IMR-90 (cell line): ENCODE measurements at regions not wholly inside any gene's neighbourhood (a gene's known extent, or its start where the extent isn't known, plus 50 kb on each side); places are given as distances from the start of the nearest gene placed in this dataset.

Experiments used
- ATAC-seq: fragments of 200-7000 bp; cut with Tn5 transposase; 2 replicates; pipeline ENCODE4 v1.9.1; 2020; ENCODE audit warnings: low read depth, mild to moderate bottlenecking, moderate library complexity
- BruUV-seq: library from RNA; stranded (reverse); fragments of 400-500 nt; replicated peaks from 2 replicates; lab custom pipeline; 2021; lab: Mats Ljungman, UMichigan
- CTCF ChIA-PET: fragments of 300-600 bp; formaldehyde crosslinking; extraction: SDS; loops from one replicate; lab custom pipeline; 2021; ENCODE audit warnings: antibody characterized with exemption; lab: Yijun Ruan, JAX
- POLR2A ChIA-PET: fragments of 300-600 bp; sonication (Branson Sonifier 250); formaldehyde crosslinking; loops from one replicate; lab custom pipeline; 2022; ENCODE audit warnings: antibody characterized with exemption; ENCODE audit not compliant: unreplicated experiment; lab: Charles Lee
- DNase-seq: peaks from one replicate; pipeline ENCODE4 v3.0.0; 2013
- H2AFZ ChIP-seq: replicated peaks from 2 replicates; pipeline ENCODE3; 2013; ENCODE audit warnings: low read length, mild to moderate bottlenecking; ENCODE audit not compliant: poor library complexity
- H2AK5ac ChIP-seq: 2 replicates; pipeline ENCODE4 v1.6.1; 2013; ENCODE audit warnings: low read depth, low read length, inconsistent platforms
- H2AK9ac ChIP-seq: replicated peaks from 2 replicates; pipeline ENCODE3; 2013; ENCODE audit warnings: mild to moderate bottlenecking, low read depth, low read length, moderate library complexity; ENCODE audit not compliant: poor library complexity
- H2BK120ac ChIP-seq: 2 replicates; pipeline ENCODE4 v1.6.1; 2013; ENCODE audit warnings: low read depth, low read length, inconsistent platforms
- H2BK15ac ChIP-seq: 3 replicates; pipeline ENCODE4 v1.6.1; 2013; ENCODE audit warnings: low read depth, low read length, inconsistent platforms
- H2BK20ac ChIP-seq: 2 replicates; pipeline ENCODE4 v1.6.1; 2013; ENCODE audit warnings: low read depth, mild to moderate bottlenecking, inconsistent platforms, low read length, moderate library complexity
- H2BK5ac ChIP-seq: 2 replicates; pipeline ENCODE4 v1.6.1; 2013; ENCODE audit warnings: mild to moderate bottlenecking, low read depth, low read length, inconsistent platforms; ENCODE audit not compliant: poor library complexity, severe bottlenecking
- H3K14ac ChIP-seq: replicated peaks from 2 replicates; pipeline ENCODE4 v1.6.1; 2013; ENCODE audit warnings: low read depth, low read length, inconsistent platforms
- H3K18ac ChIP-seq: 2 replicates; pipeline ENCODE4 v1.6.1; 2013; ENCODE audit warnings: low read depth, low read length, control low read depth
- H3K23ac ChIP-seq: 2 replicates; pipeline ENCODE4 v1.6.1; 2013; ENCODE audit warnings: low read depth, low read length, inconsistent platforms
- H3K27ac ChIP-seq: 2 replicates; pipeline ENCODE4 v1.5.1; 2013; ENCODE audit warnings: mild to moderate bottlenecking, control low read depth, low read length; ENCODE audit not compliant: insufficient read depth
- H3K27me3 ChIP-seq: 2 replicates; pipeline ENCODE4 v1.6.1; 2013; ENCODE audit warnings: low read length; ENCODE audit not compliant: control insufficient read depth, insufficient read depth
- H3K36me3 ChIP-seq: 2 replicates; pipeline ENCODE4 v1.6.1; 2013; ENCODE audit warnings: low read length, mixed read lengths; ENCODE audit not compliant: control insufficient read depth, insufficient read depth
- H3K4ac ChIP-seq: 2 replicates; pipeline ENCODE4 v1.6.1; 2013; ENCODE audit warnings: low read depth, low read length, inconsistent platforms
- H3K4me1 ChIP-seq: 2 replicates; pipeline ENCODE4 v1.6.1; 2013; ENCODE audit warnings: low read length, mixed read lengths; ENCODE audit not compliant: control insufficient read depth, insufficient read depth
- H3K4me2 ChIP-seq: 2 replicates; pipeline ENCODE4 v1.6.1; 2013; ENCODE audit warnings: low read depth, mild to moderate bottlenecking, control low read depth, low read length, moderate library complexity
- H3K4me3 ChIP-seq: 2 replicates; pipeline ENCODE4 v1.5.1; 2013; ENCODE audit warnings: low read depth, mild to moderate bottlenecking, control low read depth, low read length, moderate library complexity; ENCODE audit not compliant: insufficient read depth
- H3K56ac ChIP-seq: 2 replicates; pipeline ENCODE4 v1.6.1; 2013; ENCODE audit warnings: low read length, inconsistent platforms; ENCODE audit not compliant: insufficient read depth; ENCODE audit errors: extremely low read depth
- H3K79me1 ChIP-seq, 2 experiments: 2 replicates each; pipeline ENCODE4 v1.6.1; 2013; ENCODE audit warnings: low read length in 2 of 2, inconsistent platforms in 1 of 2, low read depth in 1 of 2
- H3K9ac ChIP-seq: 2 replicates; pipeline ENCODE4 v1.6.1; 2013; ENCODE audit warnings: low read depth, low read length, control low read depth
- H3K9me1 ChIP-seq: 2 replicates; pipeline ENCODE4 v1.6.1; 2013; ENCODE audit warnings: low read length, inconsistent platforms; ENCODE audit not compliant: insufficient read depth
- H3K9me3 ChIP-seq: 2 replicates; pipeline ENCODE4 v1.6.1; 2013; ENCODE audit warnings: low read length; ENCODE audit not compliant: control insufficient read depth, insufficient read depth
- H4K20me1 ChIP-seq: 2 replicates; pipeline ENCODE4 v1.6.1; 2013; ENCODE audit warnings: low read length, inconsistent platforms; ENCODE audit not compliant: insufficient read depth
- H4K5ac ChIP-seq: 2 replicates; pipeline ENCODE4 v1.6.1; 2013; ENCODE audit warnings: mild to moderate bottlenecking, low read depth, low read length, control low read depth
- H4K8ac ChIP-seq, 2 experiments: 2 replicates each; pipeline ENCODE4 v1.6.1; 2013; ENCODE audit warnings: low read depth in 2 of 2, low read length in 2 of 2, control low read depth in 1 of 2, inconsistent platforms in 1 of 2
- H4K91ac ChIP-seq: 2 replicates; pipeline ENCODE4 v1.6.1; 2013; ENCODE audit warnings: low read depth, low read length, inconsistent platforms; ENCODE audit not compliant: insufficient read depth
- BHLHE40 ChIP-seq: fragments of 150-350 bp; IDR thresholded peaks from 2 replicates; pipeline ENCODE4 v1.6.1; 2016; ENCODE audit warnings: mild to moderate bottlenecking, low read depth, low read length
- CEBPB ChIP-seq: IDR thresholded peaks from 2 replicates; pipeline ENCODE4 v1.6.1; 2012; ENCODE audit warnings: low read depth, low read length, improper control_type of control experiment
- CHD1 ChIP-seq: IDR thresholded peaks from 2 replicates; pipeline ENCODE4 v1.6.1; 2012; ENCODE audit warnings: low read depth, low read length, improper control_type of control experiment
- FOS ChIP-seq: fragments of 150-350 bp; IDR thresholded peaks from 2 replicates; pipeline ENCODE4 v1.6.1; 2016; ENCODE audit warnings: low read depth, low read length
- MAFK ChIP-seq: IDR thresholded peaks from 2 replicates; pipeline ENCODE4 v1.6.1; 2012; ENCODE audit warnings: low read depth, low read length, improper control_type of control experiment
- MAZ ChIP-seq: IDR thresholded peaks from 2 replicates; pipeline ENCODE4 v1.6.1; 2012; ENCODE audit warnings: low read depth, mild to moderate bottlenecking, low read length, improper control_type of control experiment, moderate library complexity, borderline replicate concordance
- MXI1 ChIP-seq: IDR thresholded peaks from 2 replicates; pipeline ENCODE4 v1.6.1; 2012; ENCODE audit warnings: low read depth, mild to moderate bottlenecking, low read length, moderate library complexity, borderline replicate concordance
- NFE2L2 ChIP-seq: fragments of 150-350 bp; IDR thresholded peaks from 2 replicates; pipeline ENCODE4 v1.6.1; 2016; ENCODE audit warnings: low read depth, mild to moderate bottlenecking, low read length
- POLR2A ChIP-seq: IDR thresholded peaks from 2 replicates; pipeline ENCODE4 v1.6.1; 2012; ENCODE audit warnings: mild to moderate bottlenecking, low read depth, low read length
- RAD21 ChIP-seq: IDR thresholded peaks from 2 replicates; pipeline ENCODE4 v1.6.1; 2012; ENCODE audit warnings: low read length, improper control_type of control experiment
- RCOR1 ChIP-seq: IDR thresholded peaks from 2 replicates; pipeline ENCODE4 v1.6.1; 2012; ENCODE audit warnings: mild to moderate bottlenecking, low read length, improper control_type of control experiment; ENCODE audit not compliant: insufficient replicate concordance
- RFX5 ChIP-seq: IDR thresholded peaks from 2 replicates; pipeline ENCODE4 v1.8.0; 2012; ENCODE audit warnings: low read depth, mild to moderate bottlenecking, low read length, moderate library complexity
- SMC3 ChIP-seq: fragments of 150-350 bp; IDR thresholded peaks from 2 replicates; pipeline ENCODE4 v1.6.1; 2016; ENCODE audit warnings: low read depth, mild to moderate bottlenecking, antibody characterized with exemption, low read length, moderate library complexity
- WGBS, 2 experiments: methylation state at CpG; one replicate each; pipeline versions ENCODE4 v1.1.5 to v1.1.7; 2013; ENCODE audit warnings: missing lambda C conversion rate in 2 of 2; ENCODE audit not compliant: insufficient read length in 1 of 2; ENCODE audit errors: extremely low coverage in 2 of 2; 5-methylcytosine and 5-hydroxymethylcytosine counted together
- dilution Hi-C: fragments of 300-500 bp; cut with HindIII; formaldehyde crosslinking; loops from one replicate; pipeline ENCODE4 v1.14.3; 2018; ENCODE audit warnings: low sequenced_read_pairs; ENCODE audit not compliant: unreplicated experiment
- in situ Hi-C: fragments of 300-500 bp; cut with MboI; formaldehyde crosslinking; loops from 3 replicates; pipeline ENCODE4 v1.14.3; 2019; ENCODE audit warnings: low sequenced_read_pairs, inconsistent platforms, mixed read lengths
- intact Hi-C: fragments of 100-400 bp; cut with micrococcal nuclease; formaldehyde crosslinking; loops from 2 replicates; pipeline ENCODE4 v1.10.0; 2022
- TF ChIP-seq, protein P1 (sequence below): fragments of 150-350 bp; IDR thresholded peaks from 2 replicates; pipeline ENCODE4 v1.6.1; 2016; ENCODE audit warnings: low read depth, mild to moderate bottlenecking, low read length, moderate library complexity, borderline replicate concordance
- TF ChIP-seq, protein P2 (sequence below): fragments of 150-350 bp; IDR thresholded peaks from 2 replicates; pipeline ENCODE4 v1.6.1; 2017; ENCODE audit warnings: mild to moderate bottlenecking, antibody characterized with exemption, low read length, low read depth
- TF ChIP-seq, protein P3 (sequence below): conservative IDR thresholded peaks from 2 replicates; pipeline ENCODE4 v1.5.1; 2012; ENCODE audit warnings: mild to moderate bottlenecking, low read depth, low read length, improper control_type of control experiment

DNA sequence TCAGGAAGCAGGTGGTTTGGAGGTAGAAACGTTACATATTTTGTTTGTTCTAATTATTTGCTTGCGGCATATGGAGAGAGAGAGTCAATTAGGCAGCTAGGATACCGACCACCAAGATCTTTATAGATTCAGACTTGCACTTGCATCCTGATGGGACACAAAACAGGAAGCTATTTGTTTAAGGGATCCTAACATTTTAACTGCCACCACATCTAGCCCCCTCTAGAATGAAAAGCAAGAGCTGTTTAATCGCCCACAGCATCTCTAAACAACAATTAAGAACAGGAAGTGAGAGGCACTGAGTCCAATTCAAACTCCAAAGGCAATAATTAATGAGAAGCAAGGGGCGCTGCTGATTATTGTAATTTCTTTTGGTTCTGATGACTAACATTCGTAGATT, 182.0 kb upstream of the LINC00305 start:
- Histone ChIP-seq H3K56ac (no peak overlapping the region), H3K18ac (no peak overlapping the region), H3K36me3 (no peaks in the 10 kb centered on the region), H2BK15ac (no peak overlapping the region), H3K4me2 (no peak overlapping the region), H3K9me1 (no peaks in the 10 kb centered on the region), H3K4ac (no peak overlapping the region), H3K9me3 (peaks cover 18% of the 10 kb centered on the region), H4K5ac (no peak overlapping the region), H2BK120ac (no peak overlapping the region), H2AFZ (no peak overlapping the region), H3K4me1 (no peaks in the 10 kb centered on the region), H3K4me3 (no peak overlapping the region), H3K9ac (no peak overlapping the region), H3K23ac (no peak overlapping the region), H3K27ac (no peak overlapping the region), H4K91ac (no peak overlapping the region), H3K79me1 (no peaks in the 10 kb centered on the region), H2AK5ac (no peak overlapping the region), H4K8ac (no peak overlapping the region), H2AK9ac (no peak overlapping the region), H2BK20ac (no peak overlapping the region), H2BK5ac (no peak overlapping the region), H3K27me3 (no peaks in the 10 kb centered on the region), H3K14ac (no peak overlapping the region), H4K20me1 (no peaks in the 10 kb centered on the region)
- in situ Hi-C loops (no loop called here), intact Hi-C loops (no loop called here), dilution Hi-C loops (no loop called here)
- TF ChIP-seq BHLHE40 (no peak), MAZ (no peak), FOS (no peak), CEBPB (no peak), RFX5 (no peak), MXI1 (no peak), NFE2L2 (no peak), MAFK (no peak), CHD1 (no peak), POLR2A (no peak), SMC3 (no peak), RCOR1 (no peak), RAD21 (no peak)
- TF ChIP-seq, protein P1, sequence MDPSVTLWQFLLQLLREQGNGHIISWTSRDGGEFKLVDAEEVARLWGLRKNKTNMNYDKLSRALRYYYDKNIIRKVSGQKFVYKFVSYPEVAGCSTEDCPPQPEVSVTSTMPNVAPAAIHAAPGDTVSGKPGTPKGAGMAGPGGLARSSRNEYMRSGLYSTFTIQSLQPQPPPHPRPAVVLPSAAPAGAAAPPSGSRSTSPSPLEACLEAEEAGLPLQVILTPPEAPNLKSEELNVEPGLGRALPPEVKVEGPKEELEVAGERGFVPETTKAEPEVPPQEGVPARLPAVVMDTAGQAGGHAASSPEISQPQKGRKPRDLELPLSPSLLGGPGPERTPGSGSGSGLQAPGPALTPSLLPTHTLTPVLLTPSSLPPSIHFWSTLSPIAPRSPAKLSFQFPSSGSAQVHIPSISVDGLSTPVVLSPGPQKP: no peak
- TF ChIP-seq, protein P2, sequence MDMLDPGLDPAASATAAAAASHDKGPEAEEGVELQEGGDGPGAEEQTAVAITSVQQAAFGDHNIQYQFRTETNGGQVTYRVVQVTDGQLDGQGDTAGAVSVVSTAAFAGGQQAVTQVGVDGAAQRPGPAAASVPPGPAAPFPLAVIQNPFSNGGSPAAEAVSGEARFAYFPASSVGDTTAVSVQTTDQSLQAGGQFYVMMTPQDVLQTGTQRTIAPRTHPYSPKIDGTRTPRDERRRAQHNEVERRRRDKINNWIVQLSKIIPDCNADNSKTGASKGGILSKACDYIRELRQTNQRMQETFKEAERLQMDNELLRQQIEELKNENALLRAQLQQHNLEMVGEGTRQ: no peak
- TF ChIP-seq, protein P3, sequence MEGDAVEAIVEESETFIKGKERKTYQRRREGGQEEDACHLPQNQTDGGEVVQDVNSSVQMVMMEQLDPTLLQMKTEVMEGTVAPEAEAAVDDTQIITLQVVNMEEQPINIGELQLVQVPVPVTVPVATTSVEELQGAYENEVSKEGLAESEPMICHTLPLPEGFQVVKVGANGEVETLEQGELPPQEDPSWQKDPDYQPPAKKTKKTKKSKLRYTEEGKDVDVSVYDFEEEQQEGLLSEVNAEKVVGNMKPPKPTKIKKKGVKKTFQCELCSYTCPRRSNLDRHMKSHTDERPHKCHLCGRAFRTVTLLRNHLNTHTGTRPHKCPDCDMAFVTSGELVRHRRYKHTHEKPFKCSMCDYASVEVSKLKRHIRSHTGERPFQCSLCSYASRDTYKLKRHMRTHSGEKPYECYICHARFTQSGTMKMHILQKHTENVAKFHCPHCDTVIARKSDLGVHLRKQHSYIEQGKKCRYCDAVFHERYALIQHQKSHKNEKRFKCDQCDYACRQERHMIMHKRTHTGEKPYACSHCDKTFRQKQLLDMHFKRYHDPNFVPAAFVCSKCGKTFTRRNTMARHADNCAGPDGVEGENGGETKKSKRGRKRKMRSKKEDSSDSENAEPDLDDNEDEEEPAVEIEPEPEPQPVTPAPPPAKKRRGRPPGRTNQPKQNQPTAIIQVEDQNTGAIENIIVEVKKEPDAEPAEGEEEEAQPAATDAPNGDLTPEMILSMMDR: no peak
- no peak for DNase-seq
- ATAC-seq: no peak
- WGBS, 2 experiments: no CpG with 5 or more reads among the region's 6 CpGs
- ChIA-PET POLR2A (no interaction called here), CTCF (no interaction called here)
- no TSS peak for BruUV-seq
